ENCODE measurements at regions not wholly inside any gene's neighbourhood (a gene's known extent, or its start where the extent isn't known, plus 50 kb on each side); places are given as distances from the start of the nearest gene placed in this dataset.

DNA sequence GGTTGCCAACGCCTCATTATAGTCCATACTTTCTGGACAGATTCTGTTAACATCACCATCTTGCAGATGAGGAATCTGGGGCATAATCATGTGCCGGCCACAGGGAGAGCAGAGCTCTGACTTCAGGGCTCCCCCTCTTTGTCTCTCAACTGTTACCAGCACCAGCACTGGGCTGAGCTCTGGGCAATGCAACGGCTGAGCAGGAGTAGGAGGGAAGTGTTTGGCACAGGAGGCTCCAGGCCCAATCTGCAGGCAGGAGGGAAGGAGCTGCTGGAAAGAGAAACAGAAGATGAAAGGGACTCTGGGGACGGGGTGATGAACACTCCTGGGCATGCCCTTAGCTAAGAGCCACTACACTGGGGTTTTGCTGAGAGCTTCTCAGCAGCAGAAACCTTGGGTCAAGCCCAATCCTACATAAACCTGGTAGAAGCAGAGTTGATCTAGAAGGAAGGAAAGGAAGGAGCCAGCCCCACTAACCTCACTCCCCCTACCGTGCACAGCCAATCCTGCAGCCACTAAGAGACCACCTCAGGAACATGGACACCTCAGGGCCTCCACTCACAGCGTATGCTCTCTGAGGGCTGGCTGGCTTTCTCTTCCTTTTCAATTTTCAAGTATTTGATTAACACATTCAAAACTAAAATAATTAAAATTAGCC lies 73.1 kb upstream of the SPATA12 start:
- WGBS, 2 experiments (ENCODE audit: extremely low coverage in 1 of 2, insufficient coverage in 1 of 2, insufficient read length in 1 of 2, insufficient replicate concordance in 2 of 2, low coverage in 1 of 2, low lambda C conversion rate in 2 of 2, missing lambda C conversion rate in 1 of 2): 83% methylated on average over 6 of the region's 6 CpGs; no CpG with 5 or more reads in 1 of the 2 experiments
- no peak overlapping the region for H2AFZ ChIP-seq (ENCODE audit: low read length)
- no peak overlapping the region for H3K4me3 ChIP-seq (ENCODE audit: extremely low read depth in 1 of 4, insufficient read depth in 2 of 4, low read depth in 3 of 4, low read length in 4 of 4)
- no peaks in the 10 kb centered on the region for H4K20me1 ChIP-seq (replicated peaks in 1 of 2; ENCODE audit: control insufficient read depth in 1 of 2, insufficient read depth in 2 of 2, low read length in 2 of 2)
- no peak overlapping the region; the same call in 1 of the 2 replicates for H4K8ac ChIP-seq (ENCODE audit: extremely low read depth, insufficient read depth, low read length)
- no peaks in the 10 kb centered on the region for H3K79me2 ChIP-seq (ENCODE audit: control insufficient read depth in 1 of 2, insufficient read depth in 2 of 2, low read length in 2 of 2)
- no peak overlapping the region for H2BK120ac ChIP-seq (replicated peaks; ENCODE audit: low read depth, low read length)
- no peak overlapping the region for H2AK5ac ChIP-seq (ENCODE audit: low read depth, low read length)
- no peak overlapping the region for H2BK5ac ChIP-seq (ENCODE audit: low read depth, low read length)
- no peaks in the 10 kb centered on the region for H3K36me3 ChIP-seq (ENCODE audit: control insufficient read depth in 2 of 4, insufficient read depth in 4 of 4, low read length in 3 of 4)
- H3K4ac ChIP-seq (replicated peaks; ENCODE audit: insufficient read length, low read depth, low read length): no peak overlapping the region
- H4K5ac ChIP-seq (ENCODE audit: insufficient read length, low read depth, low read length): no peak overlapping the region
- no peaks in the 10 kb centered on the region for H3K27me3 ChIP-seq (replicated peaks in 1 of 4; ENCODE audit: control insufficient read depth in 3 of 4, extremely low read depth in 1 of 4, insufficient read depth in 3 of 4, low read length in 3 of 4)
- CTCF ChIA-PET (ENCODE audit: partially characterized antibody): interaction anchor here (0.6 to 8.7 kb wide), 38 partner anchors 8 to 364 kb away, joined by 3 to 178 read pairs (median 4); partner anchors contain the start of gene ARHGEF3
- no peak overlapping the region for H3K4me2 ChIP-seq (ENCODE audit: insufficient read depth in 1 of 2, low read depth in 2 of 2, low read length in 2 of 2)
- H3K18ac ChIP-seq (ENCODE audit: extremely low read depth, low read length): no peak overlapping the region
- no peak overlapping the region for H3K14ac ChIP-seq (ENCODE audit: insufficient read length)
- no peak for DNase-seq (ENCODE audit: low read depth in 1 of 2, low spot score in 2 of 2)
- no peak overlapping the region for H2BK15ac ChIP-seq (ENCODE audit: low read length)
- no peak overlapping the region for H3K23ac ChIP-seq (ENCODE audit: insufficient read length)
- no peak overlapping the region for H3K56ac ChIP-seq (replicated peaks; ENCODE audit: insufficient read length, low read depth, low read length)
- peaks cover 0 to 12% (median 3%) of the 10 kb centered on the region in 4 experiments; a peak in 5 of 7 replicates for H3K4me1 ChIP-seq (replicated peaks in 1 of 4; ENCODE audit: control insufficient read depth in 3 of 4, insufficient read depth in 4 of 4, low read length in 3 of 4)
- no peak overlapping the region for H2BK20ac ChIP-seq (ENCODE audit: low read length)
- no peaks in the 10 kb centered on the region for H3K23me2 ChIP-seq (ENCODE audit: low read depth, low read length)
- no peak overlapping the region for H3K9ac ChIP-seq (replicated peaks in 1 of 4; ENCODE audit: extremely low read depth in 1 of 4, low read depth in 3 of 4, low read length in 3 of 4)
- POLR2A ChIA-PET (ENCODE audit: partially characterized antibody): interaction anchor here (1.0 kb wide), 1 partner anchor 187 kb away, joined by 4 read pairs; no protein-coding TSS in a partner anchor
- H3K9me3 ChIP-seq (ENCODE audit: insufficient read depth in 2 of 2, low read depth in 1 of 2, low read length in 1 of 2): no peaks in the 10 kb centered on the region
- H4K91ac ChIP-seq (replicated peaks; ENCODE audit: insufficient read length, low read length): no peak overlapping the region
- H3K27ac ChIP-seq (ENCODE audit: low read depth, low read length): no peak overlapping the region
- TF ChIP-seq CTCF (IDR thresholded peaks at IDR 0.05; ENCODE audit: control extremely low read depth in 1 of 3, insufficient read depth in 1 of 3, low read depth in 1 of 3, low read length in 3 of 3) (peak; percentile 32 to 47 (median 45)), KDM4A (IDR thresholded peaks at IDR 0.05; ENCODE audit: low read depth, low read length, severe bottlenecking) (no peak), RAD21 (IDR thresholded peaks at IDR 0.05 in 1 of 2, conservative IDR thresholded peaks at IDR 0.05 in 1 of 2; ENCODE audit: low read depth in 2 of 2, low read length in 2 of 2) (peak; percentile 31 to 44; a peak in 3 of 4 replicates), JUND (IDR thresholded peaks at IDR 0.05; ENCODE audit: low read length) (no peak), MAX (IDR thresholded peaks at IDR 0.05) (no peak), RFX5 (IDR thresholded peaks at IDR 0.05; ENCODE audit: borderline replicate concordance, low read depth, low read length) (no peak)
- H3K79me1 ChIP-seq (ENCODE audit: low read depth, low read length): no peaks in the 10 kb centered on the region; the same call in 1 of the 2 replicates
- H2BK12ac ChIP-seq (ENCODE audit: low read depth, low read length): no peak overlapping the region
- FAIRE-seq: no peak
